ENCODE measurements at regions not wholly inside any gene's neighbourhood (a gene's known extent, or its start where the extent isn't known, plus 50 kb on each side); places are given as distances from the start of the nearest gene placed in this dataset.

GRCh38 chr2:193482557-193482956, 1287.8 kb upstream of the TMEFF2 start:
- no peaks in the 10 kb centered on the region for H3K9me3 ChIP-seq (replicated peaks in 1 of 2; ENCODE audit: control insufficient read depth in 1 of 2, insufficient read depth in 1 of 2, low read length in 2 of 2)
- H3K4me3 Mint-ChIP-seq: no peak overlapping the region
- H3K27ac ChIP-seq (ENCODE audit: low read depth in 1 of 2, low read length in 2 of 2): no peak overlapping the region
- no peak overlapping the region for H3K27ac Mint-ChIP-seq
- H3K36me3 ChIP-seq (replicated peaks in 1 of 2; ENCODE audit: control insufficient read depth in 1 of 2, insufficient read depth in 2 of 2, low read length in 2 of 2): no peaks in the 10 kb centered on the region
- no peak overlapping the region for H3K4me2 ChIP-seq (replicated peaks; ENCODE audit: extremely low read depth, low read length, poor library complexity, severe bottlenecking)
- no peak for DNase-seq
- intact Hi-C loops (cut with micrococcal nuclease): no loop called here
- WGBS (ENCODE audit: insufficient coverage): no CpG with 5 or more reads among the region's 3 CpGs
- no peak overlapping the region for H3K9ac ChIP-seq (ENCODE audit: insufficient read depth, low read length, poor library complexity, severe bottlenecking)
- H3K9me3 Mint-ChIP-seq: peaks cover 0 to 3% (median 0%) of the 10 kb centered on the region in 7 donors
- no peaks in the 10 kb centered on the region for H3K36me3 Mint-ChIP-seq
- no peaks in the 10 kb centered on the region for H4K20me1 ChIP-seq (ENCODE audit: insufficient read depth, low read length)
- peaks cover 0 to 1% (median 0%) of the 10 kb centered on the region in 3 donors for H3K27me3 Mint-ChIP-seq (ENCODE audit: low read depth in 3 of 3)
- H3K27me3 ChIP-seq (ENCODE audit: control insufficient read depth in 2 of 2, insufficient read depth in 2 of 2, low read length in 2 of 2): no peaks in the 10 kb centered on the region
- TF ChIP-seq CTCF (IDR thresholded peaks at IDR 0.05): no peak
- no peak overlapping the region for H2AFZ ChIP-seq (ENCODE audit: insufficient read depth, low read depth, low read length, poor library complexity, severe bottlenecking)
- H3K4me1 Mint-ChIP-seq: no peaks in the 10 kb centered on the region
- H3K79me2 ChIP-seq (ENCODE audit: insufficient read depth, low read length): no peaks in the 10 kb centered on the region
- no peak overlapping the region for H3K4me3 ChIP-seq (replicated peaks in 1 of 3; ENCODE audit: low read depth in 2 of 3, low read length in 3 of 3)
- no peaks in the 10 kb centered on the region for H3K4me1 ChIP-seq (ENCODE audit: control insufficient read depth in 1 of 2, insufficient read depth in 2 of 2, low read length in 2 of 2)

- TF ChIP-seq CTCF (IDR thresholded peaks at IDR 0.05): no peak
- no peak overlapping the region for H3K4me3 ChIP-seq (replicated peaks in 1 of 3; ENCODE audit: low read depth in 2 of 3, low read length in 3 of 3)
- no peaks in the 10 kb centered on the region for H3K79me2 ChIP-seq (ENCODE audit: insufficient read depth, low read length)
- Mint-ChIP-seq H3K4me3 (no peak overlapping the region), H3K27me3 (ENCODE audit: low read depth in 3 of 3) (peaks cover 0 to 1% (median 0%) of the 10 kb centered on the region in 3 donors), H3K9me3 (peaks cover 0 to 3% (median 0%) of the 10 kb centered on the region in 7 donors), H3K27ac (no peak overlapping the region), H3K36me3 (no peaks in the 10 kb centered on the region), H3K4me1 (no peaks in the 10 kb centered on the region)
- no peak overlapping the region for H2AFZ ChIP-seq (ENCODE audit: insufficient read depth, low read depth, low read length, poor library complexity, severe bottlenecking)
- H3K36me3 ChIP-seq (replicated peaks in 1 of 2; ENCODE audit: control insufficient read depth in 1 of 2, insufficient read depth in 2 of 2, low read length in 2 of 2): no peaks in the 10 kb centered on the region
- intact Hi-C loops (cut with micrococcal nuclease): no loop called here
- no peak overlapping the region for H3K27ac ChIP-seq (ENCODE audit: low read depth in 1 of 2, low read length in 2 of 2)
- H3K9ac ChIP-seq (ENCODE audit: insufficient read depth, low read length, poor library complexity, severe bottlenecking): no peak overlapping the region
- no peak for DNase-seq
- H3K27me3 ChIP-seq (ENCODE audit: control insufficient read depth in 2 of 2, insufficient read depth in 2 of 2, low read length in 2 of 2): no peaks in the 10 kb centered on the region
- no peaks in the 10 kb centered on the region for H3K4me1 ChIP-seq (ENCODE audit: control insufficient read depth in 1 of 2, insufficient read depth in 2 of 2, low read length in 2 of 2)
- no peaks in the 10 kb centered on the region for H3K9me3 ChIP-seq (replicated peaks in 1 of 2; ENCODE audit: control insufficient read depth in 1 of 2, insufficient read depth in 1 of 2, low read length in 2 of 2)
- H3K4me2 ChIP-seq (replicated peaks; ENCODE audit: extremely low read depth, low read length, poor library complexity, severe bottlenecking): no peak overlapping the region
- WGBS (ENCODE audit: insufficient coverage): 100% methylated on average over 1 of the region's 1 CpG
- H4K20me1 ChIP-seq (ENCODE audit: insufficient read depth, low read length): no peaks in the 10 kb centered on the region
These were observed 1285.5 kb upstream of the TMEFF2 start for GRCh38 chr2:193480187-193480586.

Measured in CD14-positive monocyte (primary cell).